T follicular helper cell (primary cell): ENCODE measurements at regions not wholly inside any gene's neighbourhood (a gene's known extent, or its start where the extent isn't known, plus 50 kb on each side); places are given as distances from the start of the nearest gene placed in this dataset.

ENCODE experiments used
- DNase-seq: peaks from one replicate; pipeline ENCODE4 v3.0.0-alpha.2; 2020; ENCODE audit warnings: low read depth

- DNase-seq: no peak
These were observed 209.2 kb upstream of the C14orf180 start for GRCh38 chr14:104370256-104370870.

- no peak for DNase-seq
These were observed 208.5 kb upstream of the C14orf180 start for GRCh38 chr14:104371031-104371430.

GRCh38 chr14:104371917-104372316 lies 207.6 kb upstream of the C14orf180 start:
- no peak for DNase-seq

DNA sequence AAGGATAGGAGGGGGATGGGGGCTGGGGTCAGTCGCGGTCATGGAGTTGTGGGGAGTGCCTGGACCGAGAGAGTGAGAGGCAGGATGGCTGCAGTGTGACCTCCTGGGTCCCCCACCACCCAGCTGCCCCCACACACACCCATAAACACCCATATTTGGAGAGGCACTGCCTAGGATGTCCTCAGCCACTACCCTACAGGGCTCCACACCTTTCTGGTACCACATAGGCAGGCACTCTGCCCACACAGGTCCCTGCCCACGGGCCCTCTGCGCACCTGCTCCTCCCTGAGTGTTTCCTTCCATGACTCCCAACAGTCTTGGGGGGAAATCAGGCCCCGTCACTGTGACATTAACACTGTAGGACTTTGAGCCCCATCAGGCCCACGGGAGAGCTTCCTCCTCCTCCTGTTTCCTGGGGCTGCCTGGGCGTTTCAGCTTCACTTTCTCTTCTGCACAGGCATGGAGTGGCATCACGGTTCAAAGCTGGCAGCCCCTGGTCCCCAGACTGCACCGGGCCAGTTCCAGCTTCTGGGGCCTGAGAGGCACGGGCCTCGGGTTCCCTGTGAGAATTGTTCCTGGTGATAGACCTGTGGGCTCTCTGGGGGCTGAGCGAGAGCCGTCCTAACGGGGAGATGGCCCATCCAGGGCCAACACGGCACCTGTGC lies 207.0 kb upstream of the C14orf180 start:
- DNase-seq: no peak

- no peak for DNase-seq
These were observed 206.3 kb upstream of the C14orf180 start for GRCh38 chr14:104373055-104373854.

- no peak for DNase-seq
These were observed 205.5 kb upstream of the C14orf180 start for GRCh38 chr14:104373855-104374717.

DNA sequence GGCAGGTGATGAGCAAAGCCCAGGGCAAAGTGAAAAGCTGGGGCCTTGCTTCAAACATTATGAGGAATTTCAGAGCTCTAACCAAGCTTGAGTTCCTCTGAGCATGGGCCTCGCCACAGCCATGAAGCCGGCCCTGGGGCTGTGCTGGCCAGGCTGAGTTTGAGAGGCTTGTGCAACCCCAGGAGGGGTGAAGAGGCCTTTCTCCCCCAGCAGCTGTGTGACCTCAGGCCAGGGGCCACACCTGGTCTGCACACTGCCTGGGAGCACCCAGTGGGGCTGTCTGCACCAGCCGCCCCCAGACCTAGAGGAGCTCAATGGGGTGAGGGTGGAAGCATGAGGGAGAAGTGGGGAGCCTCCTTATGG lies 204.9 kb upstream of the C14orf180 start:
- no peak for DNase-seq

DNA sequence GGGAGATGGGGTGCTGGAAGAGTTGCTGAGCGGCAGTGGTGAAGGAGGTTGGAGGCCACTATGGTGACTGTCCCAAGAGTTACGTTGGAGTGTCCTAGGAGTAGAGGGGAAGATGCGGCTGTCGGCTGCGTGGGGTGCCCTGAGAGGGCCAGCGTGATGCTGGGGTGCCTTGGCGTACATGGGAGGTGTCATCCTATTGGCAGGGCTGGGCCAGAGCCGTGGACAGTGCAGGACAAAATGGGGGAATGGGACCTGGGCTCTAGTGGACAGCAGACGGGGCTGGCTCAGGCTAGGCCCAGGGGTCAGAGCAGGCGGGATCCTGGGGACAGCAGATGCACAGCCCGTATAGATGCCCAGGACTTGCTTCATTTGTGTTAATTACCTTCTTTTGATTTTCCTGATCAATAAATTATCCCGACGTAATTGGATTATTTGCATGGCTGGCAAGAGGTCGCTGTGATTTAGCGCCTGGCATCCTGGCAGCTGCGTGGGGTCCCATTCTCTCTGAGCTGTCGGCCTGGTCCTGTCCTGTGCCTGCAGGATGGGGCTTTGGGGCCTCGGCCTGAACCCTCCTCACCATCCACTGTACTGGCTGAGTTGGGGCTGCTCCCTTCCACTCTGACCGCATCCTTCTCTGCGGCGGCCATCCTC lies 203.9 kb upstream of the C14orf180 start:
- no peak for DNase-seq

DNA sequence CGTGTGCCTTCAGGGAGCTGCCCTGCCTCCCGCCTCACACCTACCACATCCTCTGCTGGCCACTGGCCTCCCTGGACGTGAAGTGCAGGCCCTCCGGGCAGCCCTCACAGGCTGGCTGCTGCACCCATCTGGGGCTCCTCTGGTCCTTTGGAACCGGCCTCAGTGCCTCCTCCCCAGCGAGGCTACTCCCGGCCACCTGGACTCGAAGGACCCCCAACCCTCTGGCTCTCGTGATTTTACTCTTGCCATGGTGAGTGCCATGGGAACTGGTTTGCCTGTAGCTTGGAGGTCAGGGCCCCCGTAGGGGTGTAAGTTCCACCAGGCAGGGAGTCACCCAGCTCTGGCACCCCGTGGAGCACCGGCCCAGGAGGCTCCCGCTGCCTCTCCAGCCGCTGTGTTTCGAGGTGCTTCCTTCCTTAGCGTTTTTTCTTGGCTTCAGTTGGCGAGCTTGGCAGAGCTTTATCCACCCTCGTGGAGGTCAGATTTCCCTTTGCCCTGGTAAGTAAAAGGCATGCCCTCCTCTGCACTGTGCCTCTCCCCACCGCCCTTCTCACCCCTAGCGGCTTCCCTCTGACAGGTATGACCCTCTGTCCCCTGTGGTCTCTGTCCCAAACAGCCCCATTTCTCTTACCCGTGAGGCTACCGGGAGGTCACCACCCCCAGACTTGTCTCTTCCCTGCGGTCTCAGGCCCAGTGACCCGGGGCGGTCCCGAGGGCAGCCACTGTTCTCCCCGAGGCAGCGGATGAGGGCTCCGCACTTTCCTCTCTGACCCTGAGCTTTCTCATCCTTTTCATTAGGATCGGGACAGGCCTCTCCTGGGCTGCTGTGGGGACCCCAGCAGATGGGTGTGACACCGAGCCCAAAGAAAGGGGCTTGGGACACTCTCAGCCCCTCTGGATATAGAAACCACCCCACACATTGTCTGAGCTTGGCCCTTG lies 203.1 kb upstream of the C14orf180 start:
- no peak for DNase-seq

DNA sequence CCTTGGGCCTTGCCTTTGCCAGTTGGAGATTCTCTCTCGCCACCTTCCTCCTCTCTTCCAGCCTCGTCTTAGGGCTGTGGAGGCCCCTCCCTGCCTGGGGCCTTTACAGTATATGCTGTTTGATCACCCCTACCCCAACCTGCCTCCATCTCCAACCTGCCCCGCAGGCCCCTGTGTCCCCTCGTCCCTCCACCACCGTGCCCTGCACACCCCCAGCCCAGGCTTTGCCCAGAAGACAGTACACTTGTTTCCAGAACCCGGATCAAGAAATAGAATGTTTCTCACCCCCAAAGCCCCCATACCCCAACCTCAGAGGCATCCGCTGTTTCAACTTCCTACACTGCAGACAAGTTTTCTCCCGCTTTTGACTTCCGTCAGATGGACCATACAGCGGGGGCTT lies 202.3 kb upstream of the C14orf180 start:
- DNase-seq: no peak

- DNase-seq: no peak
These were observed 200.9 kb upstream of the C14orf180 start for GRCh38 chr14:104378698-104379113.

- no peak for DNase-seq
These were observed 197.0 kb upstream of the C14orf180 start for GRCh38 chr14:104382361-104383087.

- DNase-seq: no peak
These were observed 196.2 kb upstream of the C14orf180 start for GRCh38 chr14:104383088-104383995.

GRCh38 chr14:104383996-104384775 lies 195.4 kb upstream of the C14orf180 start:
- DNase-seq: no peak

DNA sequence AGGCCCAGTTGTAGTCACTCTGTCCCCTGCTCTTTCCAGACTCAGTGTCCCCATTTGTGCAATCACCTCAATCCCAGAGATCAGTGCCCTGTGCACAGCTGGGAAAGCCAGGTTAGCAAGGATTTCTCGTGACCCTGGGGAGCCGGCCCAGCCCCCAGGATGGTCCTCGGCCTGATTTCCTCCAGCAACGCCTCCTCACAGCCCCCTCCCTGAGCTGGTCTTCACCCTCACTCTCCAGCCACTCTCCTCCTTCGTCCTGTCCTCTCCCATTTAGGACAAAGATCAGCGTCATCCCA lies 194.8 kb upstream of the C14orf180 start:
- no peak for DNase-seq

- no peak for DNase-seq
These were observed 194.5 kb upstream of the C14orf180 start for GRCh38 chr14:104385111-104385510.

DNA sequence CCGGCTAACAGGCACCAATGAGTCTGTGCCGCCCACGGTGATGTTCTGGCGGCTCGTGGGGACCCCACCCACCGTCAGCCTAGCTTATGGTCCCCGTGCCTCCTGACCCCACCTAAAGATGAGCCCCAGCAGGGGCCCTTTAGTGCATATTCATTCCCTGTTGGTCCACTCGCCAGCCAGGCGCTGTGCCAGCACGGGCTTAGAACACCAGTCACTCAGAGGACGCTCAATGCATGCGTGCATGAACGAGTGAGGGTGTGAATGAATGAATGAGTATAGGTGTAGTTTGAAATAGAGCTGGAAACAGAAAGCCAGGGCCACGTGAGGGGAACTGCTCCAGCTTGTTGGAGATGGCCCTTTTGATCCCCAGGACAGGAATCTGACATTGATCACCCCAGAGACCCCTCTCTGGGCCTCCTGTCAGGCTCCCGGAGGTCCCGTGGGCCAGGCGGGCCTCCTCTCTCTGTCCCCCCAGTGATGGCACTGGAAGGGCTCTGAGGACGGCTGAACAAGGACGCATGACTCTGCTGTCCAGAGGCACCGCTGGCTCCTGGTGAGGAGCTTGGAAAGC lies 193.9 kb upstream of the C14orf180 start:
- DNase-seq: no peak
